G401 (cell line): ENCODE measurements at regions not wholly inside any gene's neighbourhood (a gene's known extent, or its start where the extent isn't known, plus 50 kb on each side); places are given as distances from the start of the nearest gene placed in this dataset.
"Not testable (repeated sequence)": the region's sequence is repeated elsewhere in the genome, so short reads cannot be mapped to it uniquely, and the experiment has no call there.

Experiments used
- DNase-seq: peaks from one replicate; pipeline ENCODE4 v3.0.0-alpha.2; 2015; ENCODE audit warnings: low spot score
- in situ Hi-C: cut with HindIII; loops from 2 replicates; pipeline ENCODE4 v1.10.0; 2016; ENCODE audit warnings: low sequenced_read_pairs, mixed read lengths

DNA sequence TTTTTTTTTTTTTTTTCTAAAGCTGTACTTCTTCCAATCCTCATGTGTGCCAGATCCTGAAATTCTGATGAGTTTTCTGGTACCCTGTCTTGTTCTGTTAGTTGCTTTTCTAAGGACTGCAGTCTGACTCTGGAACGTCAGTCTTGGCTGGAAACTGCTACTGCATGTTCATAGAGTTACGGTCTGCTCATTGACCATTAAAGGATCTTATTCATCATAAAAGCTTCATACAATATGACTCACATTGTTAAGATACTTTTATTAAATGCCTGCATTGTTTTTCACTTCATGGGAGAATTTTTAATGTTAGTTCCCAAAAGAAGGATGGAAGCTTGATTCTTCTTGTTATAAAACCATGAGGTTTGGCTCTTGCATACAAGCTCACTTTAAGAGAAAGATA is 233.6 kb downstream of the SYT10 start:
- in situ Hi-C loops, result no loop called here
- no peak for DNase-seq

DNA sequence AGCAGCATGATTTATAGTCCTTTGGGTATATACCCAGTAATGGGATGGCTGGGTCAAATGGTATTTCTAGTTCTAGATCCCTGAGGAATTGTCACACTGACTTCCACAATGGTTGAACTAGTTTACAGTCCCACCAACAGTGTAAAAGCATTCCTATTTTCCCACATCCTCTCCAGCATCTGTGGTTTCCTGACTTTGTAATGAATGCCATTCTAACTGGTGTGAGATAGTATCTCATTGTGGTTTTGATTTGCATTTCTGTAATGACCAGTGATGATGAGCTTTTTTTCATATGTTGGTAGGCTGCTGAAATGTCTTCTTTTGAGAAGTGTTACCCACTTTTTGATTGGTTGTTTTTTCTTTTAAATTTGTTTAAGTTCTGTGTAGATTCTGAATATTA is 245.2 kb downstream of the SYT10 start:
- in situ Hi-C loops, DNase-seq: not testable (repeated sequence)

DNA sequence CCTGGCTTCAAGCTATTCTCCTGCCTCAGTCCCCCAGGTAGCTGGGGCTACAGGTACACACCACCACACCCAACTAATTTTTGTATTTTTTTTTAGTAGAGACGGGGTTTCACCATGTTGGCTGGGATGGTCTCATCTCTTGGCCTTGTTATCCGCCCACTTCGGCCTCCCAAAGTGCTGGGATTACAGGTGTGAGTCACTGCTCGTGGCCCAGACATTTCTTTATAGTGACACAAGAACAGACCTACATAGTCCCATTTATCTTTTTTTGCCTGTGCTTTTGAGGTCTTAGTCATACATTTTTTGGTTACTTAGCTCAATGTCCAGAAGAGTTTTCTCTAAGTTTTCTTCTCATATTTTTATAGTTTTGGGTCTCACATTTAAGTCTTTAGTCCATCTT is 247.4 kb downstream of the SYT10 start:
- in situ Hi-C loops, result no loop called here
- DNase-seq, result no peak

DNA sequence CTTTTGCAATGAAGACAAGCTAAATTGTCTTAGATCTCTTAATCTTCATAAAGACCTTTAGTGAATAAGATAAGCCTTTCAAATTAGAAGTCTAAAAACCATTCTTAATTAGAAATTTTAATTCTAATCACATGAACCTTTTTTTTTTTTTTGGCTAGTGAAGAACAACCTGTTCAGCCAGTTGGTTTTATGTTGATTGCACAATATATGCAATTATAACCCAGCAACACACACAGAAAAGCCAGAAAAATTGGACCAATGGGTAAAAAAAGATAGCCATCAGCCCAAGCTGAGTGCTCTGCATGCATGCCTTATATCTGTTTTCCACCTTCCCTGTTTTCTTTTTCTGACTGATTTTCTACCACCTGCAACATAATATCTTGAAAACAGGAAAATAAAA is 252.2 kb downstream of the SYT10 start:
- DNase-seq, result no peak
- in situ Hi-C loops, result no loop called here

DNA sequence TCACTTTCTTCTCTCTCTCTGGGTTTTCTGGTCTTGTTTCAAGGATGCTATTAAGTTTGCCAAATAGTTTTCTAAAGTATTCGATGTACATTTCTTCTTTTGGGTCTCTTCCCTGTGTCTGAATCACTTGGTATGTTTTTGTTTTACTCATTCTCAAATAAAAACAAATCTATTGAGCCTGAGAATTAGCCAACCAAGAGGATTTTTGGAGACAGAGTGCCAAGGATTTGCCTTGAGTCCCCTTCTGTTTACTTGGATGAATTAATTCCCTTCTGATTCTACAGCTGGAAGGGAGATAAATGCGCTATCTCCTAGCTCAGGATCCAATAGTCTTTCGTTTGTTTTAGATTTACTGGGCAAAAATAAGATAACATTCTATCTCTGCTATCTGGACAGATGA is 255.5 kb downstream of the SYT10 start:
- in situ Hi-C loops, result no loop called here
- no peak for DNase-seq

DNA sequence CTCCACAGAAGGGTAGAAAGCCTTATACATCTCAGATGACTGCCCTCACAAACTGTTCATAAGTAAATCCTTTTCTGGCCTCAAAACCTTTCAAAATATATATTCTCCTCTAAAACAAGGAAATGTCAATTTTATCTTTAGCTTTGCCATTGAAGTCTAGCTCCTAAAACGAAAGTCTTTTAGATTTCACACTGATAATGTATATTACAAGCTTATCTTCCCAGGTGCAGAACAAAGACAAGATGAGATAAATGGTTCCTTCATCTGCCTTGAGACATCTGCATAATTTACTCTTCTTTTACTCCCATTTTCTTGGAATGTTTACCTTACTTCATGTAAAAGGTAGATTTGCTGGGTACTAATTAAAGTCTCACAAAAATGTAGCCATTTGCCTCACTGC is 257.1 kb downstream of the SYT10 start:
- in situ Hi-C loops, result no loop called here
- no peak for DNase-seq

DNA sequence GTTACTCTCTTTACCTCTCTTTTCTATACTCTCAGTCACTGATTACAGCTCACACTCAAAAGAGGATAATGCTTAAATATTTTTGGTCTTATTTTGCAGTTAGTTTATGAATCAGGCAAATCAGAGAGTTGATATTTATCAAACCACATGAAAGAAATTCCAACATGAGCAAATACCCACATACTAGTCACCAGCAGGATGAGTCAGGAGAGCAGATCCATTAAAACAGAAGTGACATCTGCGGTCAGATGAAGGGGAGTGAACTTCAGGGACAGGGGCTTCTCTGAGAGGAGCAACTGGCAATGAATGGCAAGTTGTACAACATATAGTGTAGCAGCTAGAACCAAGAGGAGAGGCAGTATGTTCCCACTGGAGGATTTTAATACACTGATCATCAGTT is 258.7 kb downstream of the SYT10 start:
- no peak for DNase-seq
- in situ Hi-C loops, result no loop called here

DNA sequence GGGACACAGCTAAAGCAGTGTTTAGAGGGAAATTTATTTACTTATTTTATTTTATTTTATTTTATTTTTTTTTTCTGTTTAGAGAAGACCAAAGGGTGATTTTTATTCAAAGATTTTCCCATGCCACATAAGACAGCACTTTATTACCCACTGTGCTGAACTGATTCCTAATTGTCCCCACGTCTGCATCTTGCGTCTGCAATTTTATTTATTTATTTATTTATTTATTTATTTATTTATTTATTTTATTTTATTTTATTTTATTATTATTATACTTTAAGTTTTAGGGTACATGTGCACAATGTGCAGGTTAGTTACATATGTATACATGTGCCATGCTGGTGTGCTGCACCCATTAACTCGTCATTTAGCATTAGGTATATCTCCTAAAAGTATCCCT is 269.7 kb upstream of the PKP2 start:
- in situ Hi-C loops, result not testable (repeated sequence)

DNA sequence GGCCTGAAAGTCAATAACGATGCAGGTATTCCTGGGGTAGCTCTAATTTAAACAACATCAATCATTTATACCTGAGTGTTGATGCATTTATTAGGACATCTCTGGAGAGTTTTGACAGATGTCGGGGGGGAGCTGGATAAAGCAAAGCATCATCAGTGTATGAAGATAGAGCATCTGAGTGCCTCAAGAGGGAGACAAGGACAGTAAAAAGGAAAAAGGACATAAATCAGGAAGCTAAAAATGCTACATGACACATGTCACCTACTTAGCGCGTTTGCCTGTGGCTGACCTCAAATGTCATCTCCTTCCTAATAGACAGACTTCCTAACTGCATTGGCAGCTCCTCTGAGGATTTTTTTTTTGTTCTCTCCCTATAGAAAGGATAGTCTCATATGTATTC is 259.5 kb upstream of the PKP2 start:
- no peak for DNase-seq
- in situ Hi-C loops, result no loop called here

More for the DNA sequence above, 269.7 kb upstream of the PKP2 start:
- DNase-seq, result not testable (repeated sequence)

DNA sequence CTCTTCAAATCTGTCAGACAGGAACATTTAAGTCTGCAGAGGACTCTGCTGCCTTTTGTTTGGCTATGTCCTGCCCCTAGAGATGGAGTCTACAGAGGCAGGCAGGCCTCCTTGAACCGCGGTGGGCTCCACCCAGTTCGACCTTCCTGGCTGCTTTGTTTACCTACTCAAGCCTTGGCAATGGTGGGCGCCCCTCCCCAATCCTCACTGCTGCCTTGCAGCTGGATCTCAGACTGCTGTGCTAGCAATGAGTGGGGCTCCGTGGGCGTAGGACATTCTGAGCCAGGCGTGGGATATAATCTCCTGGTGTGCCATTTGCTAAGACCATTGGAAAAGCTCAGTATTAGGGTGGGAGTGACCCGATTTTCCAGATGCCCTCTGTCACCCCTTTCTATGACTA is 250.7 kb upstream of the PKP2 start:
- in situ Hi-C loops, result not testable (repeated sequence)

DNA sequence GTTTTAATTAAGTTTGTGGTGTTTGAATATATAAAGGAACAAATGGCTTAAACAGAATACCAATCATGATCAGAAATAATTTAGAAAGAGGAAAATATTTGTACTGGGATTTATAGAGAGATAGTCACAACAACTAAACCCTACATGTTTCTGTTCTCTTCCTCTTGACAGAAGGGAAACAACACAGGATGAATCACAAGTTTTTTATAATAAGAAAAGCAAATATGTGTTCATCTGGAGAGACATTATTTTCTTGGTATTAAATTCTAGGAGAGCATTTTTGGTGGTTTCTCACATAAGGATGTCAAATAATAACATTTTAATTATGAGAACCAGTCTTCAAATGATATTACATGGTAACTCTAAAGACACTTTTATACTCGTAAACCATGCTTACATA is 232.9 kb upstream of the PKP2 start:
- in situ Hi-C loops, result no loop called here
- DNase-seq, result no peak

More for the DNA sequence above, 250.7 kb upstream of the PKP2 start:
- DNase-seq, result not testable (repeated sequence)

DNA sequence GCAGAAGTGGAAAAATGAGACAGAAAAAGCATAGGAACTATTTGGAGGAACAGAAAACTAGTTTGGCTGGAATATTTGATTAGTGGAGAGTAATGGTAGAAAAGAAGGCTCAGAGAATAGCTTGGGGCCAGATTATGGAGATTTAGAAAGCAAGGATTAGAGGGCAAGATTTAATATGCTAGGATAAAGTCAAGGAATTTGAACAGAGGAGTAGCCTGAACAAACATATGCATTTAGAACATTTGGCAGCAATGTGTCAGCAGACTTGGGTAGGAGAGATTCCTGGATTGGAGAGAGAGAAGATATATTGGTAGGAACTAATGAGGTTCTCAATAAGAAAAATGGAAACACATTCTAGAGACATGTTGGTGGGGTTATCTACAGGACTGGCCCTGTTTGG is 229.2 kb upstream of the PKP2 start:
- no peak for DNase-seq
- in situ Hi-C loops, result no loop called here

DNA sequence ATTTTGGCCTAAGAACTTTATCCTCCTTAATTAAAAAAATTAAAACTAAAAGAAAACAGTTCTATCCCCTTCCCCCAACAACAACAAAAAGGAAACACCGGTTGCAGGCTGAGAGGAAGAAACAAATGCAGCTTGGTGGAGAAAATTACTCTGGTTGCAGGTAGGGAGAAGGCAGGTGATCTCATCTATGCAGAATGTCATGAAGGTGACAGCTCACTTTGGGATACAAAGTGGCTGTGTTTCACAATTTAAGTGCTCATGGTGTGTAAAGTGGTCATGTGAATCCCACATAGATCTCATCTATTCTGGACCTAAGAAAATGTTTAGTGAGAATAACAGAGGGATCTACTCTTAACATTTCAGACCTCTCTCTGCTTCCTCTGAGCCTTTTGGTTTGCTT is 219.7 kb upstream of the PKP2 start:
- no peak for DNase-seq
- in situ Hi-C loops, result no loop called here

DNA sequence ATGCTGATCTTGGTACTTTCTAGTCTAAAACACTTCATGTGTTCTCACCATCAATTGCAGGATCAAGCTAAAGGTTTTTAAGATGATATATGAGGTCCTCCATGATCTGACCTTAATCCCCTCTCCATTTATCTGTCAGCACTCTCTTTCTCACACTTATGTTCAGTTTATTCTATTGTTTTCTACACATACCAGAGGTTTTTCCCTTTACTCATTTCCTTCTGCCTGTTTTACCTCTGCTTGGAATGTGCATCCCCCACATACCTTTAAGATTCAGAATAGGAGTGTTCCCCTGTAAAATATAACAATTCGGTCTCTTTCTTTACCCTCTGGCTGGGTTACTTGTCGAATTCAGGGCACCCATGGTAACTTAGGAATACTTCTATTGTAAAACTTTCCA is 219.1 kb upstream of the PKP2 start:
- DNase-seq, result no peak
- in situ Hi-C loops, result no loop called here

DNA sequence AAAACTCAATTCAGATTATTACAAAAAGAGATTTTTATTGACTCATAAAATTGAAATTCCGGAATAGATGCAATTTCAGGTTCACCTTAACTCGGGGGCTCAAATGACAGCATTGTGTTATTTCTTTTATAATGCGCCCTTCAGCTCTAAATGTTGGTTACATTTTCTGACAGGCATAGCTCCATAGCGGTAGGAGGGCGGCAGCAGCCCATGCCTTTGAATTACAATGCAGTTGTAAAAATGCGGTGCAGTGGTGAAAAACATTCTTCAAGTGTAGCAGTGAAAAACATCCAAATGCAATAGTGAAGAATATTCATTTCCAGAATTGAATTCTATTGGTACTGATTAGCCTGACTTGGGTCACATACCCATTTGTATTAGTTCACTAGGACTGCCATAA is 215.3 kb upstream of the PKP2 start:
- DNase-seq, result no peak
- in situ Hi-C loops, result no loop called here

DNA sequence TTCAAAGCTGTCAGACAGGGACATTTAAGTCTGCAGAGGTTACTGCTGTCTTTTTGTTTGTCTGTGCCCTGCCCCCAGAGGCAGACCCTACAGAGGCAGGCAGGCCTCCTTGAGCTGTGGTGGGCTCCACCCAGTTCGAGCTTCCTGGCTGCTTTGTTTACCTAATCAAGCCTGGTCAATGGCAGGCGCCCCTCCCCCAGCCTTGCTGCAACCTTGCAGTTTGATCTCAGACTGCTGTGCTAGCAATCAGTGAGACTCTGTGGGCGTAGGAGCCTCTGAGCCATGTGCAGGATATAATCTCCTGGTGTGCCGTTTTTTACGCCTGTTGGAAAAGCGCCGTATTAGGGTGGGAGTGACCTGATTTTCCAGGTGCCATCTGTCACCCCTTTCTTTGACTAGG is 211.2 kb upstream of the PKP2 start:
- in situ Hi-C loops, DNase-seq: not testable (repeated sequence)

DNA sequence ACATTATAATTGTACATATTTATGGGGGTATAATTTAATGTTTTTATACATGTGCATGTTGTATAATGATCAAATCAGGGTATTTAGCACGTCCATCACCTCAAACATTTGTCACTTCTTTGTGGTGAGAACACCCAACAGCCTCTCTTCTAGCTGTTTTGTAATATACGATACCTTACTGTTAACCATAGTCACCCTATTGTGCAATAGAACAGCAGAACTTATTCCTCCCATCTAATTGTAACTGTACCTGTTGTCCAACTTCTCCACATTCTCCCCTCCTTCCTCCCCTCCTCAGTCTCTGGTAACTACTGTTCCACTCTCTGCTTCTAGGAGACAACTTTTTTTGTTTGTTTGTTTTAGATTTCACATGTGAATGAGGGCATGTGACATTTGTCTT is 197.0 kb upstream of the PKP2 start:
- no peak for DNase-seq
- in situ Hi-C loops, result no loop called here

DNA sequence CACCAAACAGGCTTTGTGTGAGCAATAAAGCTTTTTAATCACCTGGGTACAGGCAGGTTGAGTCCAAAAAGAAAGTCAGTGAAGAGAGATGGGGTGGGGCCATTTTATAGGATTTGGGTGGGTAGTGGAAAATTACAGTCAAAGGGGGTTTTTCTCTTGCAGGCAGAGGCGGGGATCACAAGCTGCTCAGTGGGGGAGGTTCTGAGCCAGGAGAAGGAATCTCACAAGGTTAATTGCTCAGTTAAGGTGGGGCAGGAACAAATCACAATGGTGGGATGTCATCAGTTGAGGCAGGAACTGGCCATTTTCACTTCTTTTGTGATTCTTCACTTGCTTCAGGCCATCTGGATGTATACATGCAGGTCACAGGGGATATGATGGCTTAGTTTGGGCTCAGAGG is 191.3 kb upstream of the PKP2 start:
- in situ Hi-C loops, result not testable (repeated sequence)

DNA sequence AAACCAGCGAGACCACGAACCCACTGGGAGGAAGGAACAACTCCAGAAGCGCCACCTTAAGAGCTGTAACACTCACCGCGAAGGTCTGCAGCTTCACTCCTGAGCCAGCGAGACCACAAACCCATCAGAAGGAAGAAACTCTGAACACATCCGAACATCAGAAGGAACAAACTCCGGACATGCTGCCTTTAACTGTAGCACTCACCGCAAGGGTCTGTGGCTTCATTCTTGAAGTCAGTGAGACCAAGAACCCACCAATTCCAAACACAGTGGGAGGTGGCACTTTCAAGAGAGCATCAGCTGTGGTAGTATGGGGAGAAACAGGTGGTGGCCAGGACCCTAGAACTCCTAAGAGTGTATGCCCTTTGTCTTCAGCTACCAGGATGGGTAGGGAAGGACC is 179.8 kb upstream of the PKP2 start:
- DNase-seq, in situ Hi-C loops: not testable (repeated sequence)

More for the DNA sequence above, 191.3 kb upstream of the PKP2 start:
- DNase-seq, result not testable (repeated sequence)

DNA sequence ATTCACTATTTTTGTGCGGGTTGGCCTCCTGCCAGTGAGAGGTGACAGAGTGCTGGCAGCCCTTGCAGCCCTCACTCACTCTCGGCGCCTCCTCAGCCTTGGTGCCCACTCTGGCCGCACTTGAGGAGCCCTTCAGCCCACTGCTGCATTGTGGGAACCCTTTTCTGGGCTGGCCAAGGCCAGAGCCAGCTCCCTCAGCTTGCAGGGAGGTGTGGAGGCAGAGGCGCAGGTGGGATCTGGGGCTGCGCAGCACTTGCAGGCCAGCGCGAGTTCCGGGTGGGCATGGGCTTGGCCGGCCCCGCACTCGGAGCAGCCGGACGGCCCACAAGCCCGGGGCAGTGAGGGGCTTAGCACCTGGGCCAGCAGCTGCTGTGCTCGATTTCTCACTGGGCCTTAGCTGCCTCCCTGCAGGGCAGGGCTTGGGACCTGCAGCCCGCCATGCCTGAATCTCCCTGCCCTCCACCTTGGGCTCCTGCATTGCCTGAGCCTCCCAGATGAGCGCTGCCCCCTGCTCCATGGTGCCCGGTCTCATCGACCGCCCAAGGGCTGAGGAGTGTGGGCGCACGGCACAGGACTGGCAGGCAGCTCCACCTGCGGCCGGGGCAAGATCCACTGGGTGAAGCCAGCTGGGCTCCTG is 178.7 kb upstream of the PKP2 start:
- in situ Hi-C loops, DNase-seq: not testable (repeated sequence)

DNA sequence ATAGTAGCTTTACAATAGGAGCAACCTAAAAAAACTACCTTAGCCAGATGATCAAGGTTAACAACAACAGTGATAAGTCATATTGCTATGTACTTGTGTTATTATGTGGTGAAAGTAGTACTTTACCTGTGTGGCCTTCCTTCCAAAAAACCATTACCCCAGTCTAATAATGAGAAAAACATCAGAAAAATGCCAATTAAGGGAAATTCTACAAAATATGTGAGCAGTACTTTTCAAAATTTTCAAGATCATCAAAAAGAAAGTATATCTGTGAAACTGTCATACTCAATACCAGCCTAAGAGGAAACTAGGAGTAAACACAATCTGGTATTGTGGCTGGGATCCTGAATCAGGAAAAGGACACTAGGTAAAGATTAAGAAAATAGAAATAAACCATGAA is 165.3 kb upstream of the PKP2 start:
- DNase-seq, result no peak
- in situ Hi-C loops, result no loop called here

DNA sequence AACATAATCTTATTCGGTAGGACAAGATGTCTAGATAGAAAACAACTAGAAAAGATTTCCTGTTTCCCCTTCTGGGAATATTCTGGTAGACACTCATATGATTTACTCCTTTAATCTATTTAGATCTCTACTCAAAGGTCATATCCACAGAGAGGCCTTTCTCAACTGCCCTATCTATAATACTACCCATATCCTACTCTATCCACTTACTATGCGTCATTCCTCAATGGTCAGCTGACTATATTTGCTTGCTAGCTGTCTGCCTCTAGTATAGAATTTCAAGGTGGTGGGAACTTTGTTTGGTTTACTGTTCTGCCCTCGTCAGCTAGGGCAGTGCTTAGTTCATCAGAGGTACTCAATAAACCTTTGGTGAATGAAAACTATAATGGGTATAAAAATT is 157.8 kb upstream of the PKP2 start:
- DNase-seq, result no peak
- in situ Hi-C loops, result no loop called here
